A549 (cell line): ENCODE measurements at regions not wholly inside any gene's neighbourhood (a gene's known extent, or its start where the extent isn't known, plus 50 kb on each side); places are given as distances from the start of the nearest gene placed in this dataset.
A peak's percentile ranks its signal among the peaks of the same experiment; 100 is the strongest.
"Not testable (repeated sequence)": the region's sequence is repeated elsewhere in the genome, so short reads cannot be mapped to it uniquely, and the experiment has no call there.

Experiments used
- ATAC-seq, 2 experiments: fragments of 200-7000 bp in 1 of 2; fragments of >200 bp in 1 of 2; cut with Nextera tagmentation in 1 of 2; cut with Tn5 transposase in 1 of 2; 3 replicates each; pipeline versions ENCODE4 v1.8.0 to v1.9.1; 2018 to 2020; ENCODE audit warnings: mild to moderate bottlenecking in 1 of 2, moderate library complexity in 1 of 2
- CTCF ChIA-PET: fragments of 300-600 bp; sonication (Branson Sonifier 250); formaldehyde crosslinking; extraction: SDS; loops from one replicate; lab custom pipeline; 2021; ENCODE audit warnings: antibody characterized with exemption, inconsistent platforms; lab: Yijun Ruan, JAX
- POLR2A ChIA-PET: fragments of 350-600 bp; formaldehyde crosslinking; extraction: SDS; loops from one replicate; lab custom pipeline; 2021; ENCODE audit warnings: antibody characterized with exemption, inconsistent platforms; lab: Yijun Ruan, JAX
- DNase-seq, 2 experiments: peaks; one replicate each; pipeline versions ENCODE4 v3.0.0 to v3.0.0-alpha.2; 2011 to 2016; ENCODE audit warnings: low read depth in 1 of 2, low spot score in 1 of 2
- FAIRE-seq: peaks from 2 replicates; lab custom pipeline; 2011; peaks lifted over from hg19 to GRCh38; lab: Jason Lieb, UNC
- H3K27ac ChIP-seq, 2 experiments: fragments of >200 bp; sonication (Bioruptor Twin); formaldehyde crosslinking; 3 replicates each; pipeline ENCODE4 v1.5.1; 2016 to 2017
- H3K4me1 ChIP-seq: fragments of >200 bp; sonication (Bioruptor Twin); formaldehyde crosslinking; 3 replicates; pipeline ENCODE4 v1.6.1; 2016
- H3K4me2 ChIP-seq: fragments of >200 bp; sonication (Bioruptor Twin); formaldehyde crosslinking; 3 replicates; pipeline ENCODE4 v1.6.1; 2016
- H3K4me3 ChIP-seq: fragments of >200 bp; sonication (Bioruptor Twin); formaldehyde crosslinking; 3 replicates; pipeline ENCODE4 v1.5.1; 2016
- H3K9me3 ChIP-seq: fragments of >200 bp; sonication (Bioruptor Twin); formaldehyde crosslinking; 3 replicates; pipeline ENCODE4 v1.6.1; 2016
- ATOH8 ChIP-seq: fragments of 250-450 bp; sonication (Bioruptor Pico); IDR thresholded peaks from 2 replicates; pipeline ENCODE4 v1.5.0; 2020; ENCODE audit warnings: low read depth, mild to moderate bottlenecking, moderate library complexity
- EHF ChIP-seq: fragments of 250-450 bp; sonication (Bioruptor Pico); IDR thresholded peaks from 2 replicates; pipeline ENCODE4 v1.5.0; 2020; ENCODE audit warnings: mild to moderate bottlenecking
- FOSL2 ChIP-seq, 2 experiments: fragments of 450-650 bp in 1 of 2; fragments of >200 bp in 1 of 2; sonication (Bioruptor Twin) in 1 of 2; formaldehyde crosslinking; IDR thresholded peaks; 2 replicates each; pipeline versions ENCODE4 v1.5.0 to v1.6.1; 2016 to 2020; ENCODE audit warnings: mild to moderate bottlenecking in 1 of 2, moderate library complexity in 1 of 2
- FOXS1 ChIP-seq: fragments of 250-450 bp; sonication (Bioruptor Pico); IDR thresholded peaks from 2 replicates; pipeline ENCODE4 v1.5.0; 2020; ENCODE audit warnings: mild to moderate bottlenecking, moderate library complexity
- HEYL ChIP-seq: fragments of 250-450 bp; sonication (Bioruptor Pico); IDR thresholded peaks from 2 replicates; pipeline ENCODE4 v1.8.0; 2021; ENCODE audit warnings: mild to moderate bottlenecking, moderate library complexity
- HOXB13 ChIP-seq: fragments of 250-450 bp; sonication (Bioruptor Pico); IDR thresholded peaks from 2 replicates; pipeline ENCODE4 v1.5.0; 2020; ENCODE audit warnings: low read depth, mild to moderate bottlenecking, moderate library complexity
- HOXB5 ChIP-seq: fragments of 250-450 bp; sonication (Bioruptor Pico); IDR thresholded peaks from 2 replicates; pipeline ENCODE4 v1.5.0; 2020; ENCODE audit warnings: mild to moderate bottlenecking, moderate library complexity
- RARB ChIP-seq: fragments of 250-450 bp; sonication (Bioruptor Pico); IDR thresholded peaks from 2 replicates; pipeline ENCODE4 v1.8.0; 2021; ENCODE audit warnings: mild to moderate bottlenecking, moderate library complexity
- RFX5 ChIP-seq: fragments of 450-650 bp; IDR thresholded peaks from 2 replicates; pipeline ENCODE4 v1.7.1; 2014; ENCODE audit warnings: antibody characterized with exemption, mild to moderate bottlenecking, moderate library complexity
- TFCP2L1 ChIP-seq: fragments of 250-450 bp; sonication (Bioruptor Pico); IDR thresholded peaks from 2 replicates; pipeline ENCODE4 v1.5.0; 2021; ENCODE audit warnings: mild to moderate bottlenecking
- ZNF302 ChIP-seq: fragments of 250-450 bp; sonication (Bioruptor Pico); IDR thresholded peaks from 2 replicates; pipeline ENCODE4 v1.9.0; 2021; ENCODE audit warnings: inconsistent platforms, mild to moderate bottlenecking, moderate library complexity
- ZSCAN20 ChIP-seq: fragments of 250-450 bp; sonication (Bioruptor Pico); IDR thresholded peaks from 2 replicates; pipeline ENCODE4 v1.8.0; 2022; ENCODE audit warnings: mild to moderate bottlenecking, moderate library complexity
- WGBS: methylation state at CpG from one replicate; pipeline ENCODE4 v1.1.6; 2017; ENCODE audit errors: missing lambda C conversion rate; 5-methylcytosine and 5-hydroxymethylcytosine counted together
- TF ChIP-seq, protein P1 (sequence below): IDR thresholded peaks from 2 replicates; pipeline ENCODE4 v1.6.1; 2012

GRCh38 chr17:30707724-30708240 is 116.7 kb downstream of the CRLF3 start:
- not testable (repeated sequence) for H3K4me1 ChIP-seq
- Histone ChIP-seq H3K4me2 (peak overlapping the region; percentile 94), H3K4me3 (peak overlapping the region; percentile 97)
- TF ChIP-seq RFX5: 0 out of 2 replicates have a peak, but pooled peaks have one; percentile 26
- TF ChIP-seq, all 56 proteins: peak for 1; not testable (repeated sequence) for 55
- ATAC-seq: peak; percentile 27 to 61; a peak in 3 of 6 replicates
- POLR2A ChIA-PET, H3K9me3 ChIP-seq: not testable (repeated sequence)
- FAIRE-seq: peak; percentile 54
- H3K27ac ChIP-seq: peak overlapping the region; percentile 91 to 97
- CTCF ChIA-PET: interaction anchor here (1.7 to 2.0 kb wide), 2 partner anchors 10 to 12 kb away, joined by 7 to 13 read pairs; no protein-coding TSS in a partner anchor
- DNase-seq: peak in 1 of 2 experiments; percentile 23
- WGBS: 4% methylated on average over 18 of the region's 18 CpGs

- H3K4me3 ChIP-seq, H3K4me1 ChIP-seq, ATAC-seq, DNase-seq, POLR2A ChIA-PET, H3K9me3 ChIP-seq: not testable (repeated sequence)
- peak; percentile 88 for FAIRE-seq
- 87% methylated on average over 11 of the region's 11 CpGs for WGBS
- CTCF ChIA-PET: interaction anchor here (0.7 to 2.0 kb wide), 5 partner anchors 8 to 14 kb away, joined by 3 to 13 read pairs (median 3); no protein-coding TSS in a partner anchor
- H3K27ac ChIP-seq: peak overlapping the region in 1 of 2 experiments; percentile 97; a peak in 2 of 6 replicates
- H3K4me2 ChIP-seq: peak overlapping the region; percentile 94
These were observed 117.8 kb downstream of the CRLF3 start for GRCh38 chr17:30706461-30707335.

DNA sequence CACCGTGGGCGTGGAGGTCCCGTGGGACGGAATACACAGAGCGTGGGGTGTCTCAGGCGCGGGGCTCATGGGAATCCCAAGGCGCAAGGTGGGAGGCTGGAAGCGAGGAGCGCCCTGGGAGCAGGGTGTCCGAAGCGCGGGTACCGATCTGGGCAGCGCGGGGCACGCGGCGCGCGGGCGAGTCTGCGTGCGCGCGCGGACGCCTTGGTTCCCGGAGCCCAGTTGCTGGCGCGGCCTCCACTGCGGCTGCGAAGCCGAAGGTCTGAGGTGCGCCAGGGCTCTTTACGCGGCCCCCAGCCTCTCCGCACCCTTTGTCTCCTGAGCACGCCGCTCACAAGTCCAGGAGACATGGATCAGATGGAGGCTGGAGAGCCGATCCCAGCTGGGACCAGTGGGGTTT is 118.5 kb downstream of the CRLF3 start:
- FAIRE-seq, H3K9me3 ChIP-seq, POLR2A ChIA-PET, H3K27ac ChIP-seq, ATAC-seq, H3K4me3 ChIP-seq, DNase-seq, H3K4me2 ChIP-seq: not testable (repeated sequence)
- H3K4me1 ChIP-seq: peaks cover 14% of the 10 kb centered on the region
- CTCF ChIA-PET: interaction anchor here (0.7 to 2.0 kb wide), 5 partner anchors 9 to 14 kb away, joined by 3 to 13 read pairs (median 3); no protein-coding TSS in a partner anchor
- WGBS: 93% methylated on average over 35 of the region's 41 CpGs

GRCh38 chr17:30701498-30701989 is 122.9 kb downstream of the CRLF3 start:
- FAIRE-seq (no peak), DNase-seq (no peak), ATAC-seq (no peak)
- WGBS: 77% methylated on average over 7 of the region's 7 CpGs
- no peak overlapping the region for H3K4me3 ChIP-seq
- POLR2A ChIA-PET: no interaction called here
- 0 out of 2 replicates have a peak, but pooled peaks have one; percentile 27 for TF ChIP-seq HEYL (CRISPR knock-in tag)
- TF ChIP-seq, protein P1, sequence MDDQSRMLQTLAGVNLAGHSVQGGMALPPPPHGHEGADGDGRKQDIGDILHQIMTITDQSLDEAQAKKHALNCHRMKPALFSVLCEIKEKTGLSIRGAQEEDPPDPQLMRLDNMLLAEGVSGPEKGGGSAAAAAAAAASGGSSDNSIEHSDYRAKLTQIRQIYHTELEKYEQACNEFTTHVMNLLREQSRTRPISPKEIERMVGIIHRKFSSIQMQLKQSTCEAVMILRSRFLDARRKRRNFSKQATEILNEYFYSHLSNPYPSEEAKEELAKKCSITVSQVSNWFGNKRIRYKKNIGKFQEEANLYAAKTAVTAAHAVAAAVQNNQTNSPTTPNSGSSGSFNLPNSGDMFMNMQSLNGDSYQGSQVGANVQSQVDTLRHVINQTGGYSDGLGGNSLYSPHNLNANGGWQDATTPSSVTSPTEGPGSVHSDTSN: no peak
- H3K4me1 ChIP-seq: peaks cover 21% of the 10 kb centered on the region
- no peak overlapping the region for H3K4me2 ChIP-seq
- peak overlapping the region; percentile 63 to 77; a peak in 4 of 6 replicates for H3K27ac ChIP-seq
- CTCF ChIA-PET: interaction anchor here (1.5 kb wide), 1 partner anchor 13 kb away, joined by 6 read pairs; no protein-coding TSS in a partner anchor
- H3K9me3 ChIP-seq: no peaks in the 10 kb centered on the region

GRCh38 chr17:30700833-30701232 is 123.7 kb downstream of the CRLF3 start:
- WGBS: 66% methylated on average over 9 of the region's 11 CpGs
- peak overlapping the region; percentile 55 for H3K4me2 ChIP-seq
- CTCF ChIA-PET: interaction anchor here (1.5 kb wide), 1 partner anchor 14 kb away, joined by 6 read pairs; no protein-coding TSS in a partner anchor
- POLR2A ChIA-PET; H3K4me3 ChIP-seq; DNase-seq; ATAC-seq; H3K9me3 ChIP-seq; FAIRE-seq; TF ChIP-seq FOSL2 (IDR thresholded peaks at IDR 0.05): not testable (repeated sequence)
- H3K27ac ChIP-seq: peak overlapping the region; percentile 63 to 77; a peak in 5 of 6 replicates
- TF ChIP-seq HOXB13 (peak; percentile 99), ZNF302 (CRISPR knock-in tag) (peak; percentile 96), ZSCAN20 (CRISPR knock-in tag) (peak; percentile 74; the same call in 1 of the 2 replicates), ATOH8 (CRISPR knock-in tag) (peak; percentile 66; the same call in 1 of the 2 replicates), HEYL (CRISPR knock-in tag) (peak; percentile 94), TFCP2L1 (CRISPR knock-in tag) (0 out of 2 replicates have a peak, but pooled peaks have one; percentile 57), RARB (CRISPR knock-in tag) (peak; percentile 60; the same call in 1 of the 2 replicates), FOXS1 (CRISPR knock-in tag) (peak; percentile 93; the same call in 1 of the 2 replicates), HOXB5 (CRISPR knock-in tag) (peak; percentile 95), FOSL2 (CRISPR knock-in tag; IDR thresholded peaks at IDR 0.05) (peak; percentile 35; the same call in 1 of the 2 replicates), EHF (peak; percentile 97)
- peaks cover 24% of the 10 kb centered on the region for H3K4me1 ChIP-seq
